Muscle layer of colon (tissue), 2 donors: ENCODE measurements at regions not wholly inside any gene's neighbourhood (a gene's known extent, or its start where the extent isn't known, plus 50 kb on each side); places are given as distances from the start of the nearest gene placed in this dataset.

Experiments used
- H3K27ac ChIP-seq: one replicate; pipeline ENCODE4 v1.7.0; 2013; ENCODE audit warnings: low read depth, mild to moderate bottlenecking, low read length, moderate library complexity
- H3K27me3 ChIP-seq, 2 donors: one replicate each; pipeline ENCODE4 v1.7.0; 2013; ENCODE audit warnings: low read length in 2 of 2, mild to moderate bottlenecking in 2 of 2; ENCODE audit not compliant: insufficient read depth in 2 of 2, control insufficient read depth in 1 of 2
- H3K36me3 ChIP-seq: one replicate; pipeline ENCODE4 v1.7.0; 2013; ENCODE audit warnings: mild to moderate bottlenecking, low read length; ENCODE audit not compliant: insufficient read depth
- H3K4me1 ChIP-seq: one replicate; pipeline ENCODE4 v1.7.0; 2013; ENCODE audit warnings: mild to moderate bottlenecking, low read length; ENCODE audit not compliant: insufficient read depth
- H3K4me3 ChIP-seq, 2 donors: one replicate each; pipeline ENCODE4 v1.7.0; 2013; ENCODE audit warnings: low read length in 2 of 2, low read depth in 1 of 2, mild to moderate bottlenecking in 1 of 2, moderate library complexity in 1 of 2
- H3K9ac ChIP-seq: one replicate; pipeline ENCODE4 v1.7.0; 2013; ENCODE audit warnings: low read length
- H3K9me3 ChIP-seq: one replicate; pipeline ENCODE4 v1.7.0; 2013; ENCODE audit warnings: mild to moderate bottlenecking, low read length
- donor health status: abdominal sarcoma.
- donor health status: Adenocarcinoma of cecum.

DNA sequence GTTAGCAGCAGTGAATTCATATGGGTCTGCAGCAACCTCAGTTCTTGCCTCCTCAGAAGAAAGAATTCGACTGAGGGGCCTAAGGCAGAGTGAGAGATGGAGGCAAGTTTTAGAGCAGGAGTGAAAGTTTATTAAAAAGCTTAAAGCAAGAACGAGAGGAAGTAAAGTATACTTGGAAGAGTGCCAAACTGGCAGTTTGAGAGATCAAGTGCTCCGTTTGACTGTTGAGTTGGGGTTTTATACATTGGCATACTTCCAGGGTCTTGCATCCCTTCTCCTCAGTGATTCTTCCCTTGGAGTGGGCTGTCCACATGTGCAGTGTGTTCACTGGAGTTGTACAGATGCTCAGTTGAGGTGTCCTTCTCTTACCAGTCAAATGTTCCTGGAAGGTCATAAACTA, 203.6 kb downstream of the SPATA31D1 start:
- Histone ChIP-seq H3K9ac (no peak overlapping the region), H3K9me3 (no peaks in the 10 kb centered on the region), H3K27me3 (no peaks in the 10 kb centered on the region), H3K36me3 (no peaks in the 10 kb centered on the region), H3K4me3 (no peak overlapping the region), H3K4me1 (no peaks in the 10 kb centered on the region), H3K27ac (no peak overlapping the region)

DNA sequence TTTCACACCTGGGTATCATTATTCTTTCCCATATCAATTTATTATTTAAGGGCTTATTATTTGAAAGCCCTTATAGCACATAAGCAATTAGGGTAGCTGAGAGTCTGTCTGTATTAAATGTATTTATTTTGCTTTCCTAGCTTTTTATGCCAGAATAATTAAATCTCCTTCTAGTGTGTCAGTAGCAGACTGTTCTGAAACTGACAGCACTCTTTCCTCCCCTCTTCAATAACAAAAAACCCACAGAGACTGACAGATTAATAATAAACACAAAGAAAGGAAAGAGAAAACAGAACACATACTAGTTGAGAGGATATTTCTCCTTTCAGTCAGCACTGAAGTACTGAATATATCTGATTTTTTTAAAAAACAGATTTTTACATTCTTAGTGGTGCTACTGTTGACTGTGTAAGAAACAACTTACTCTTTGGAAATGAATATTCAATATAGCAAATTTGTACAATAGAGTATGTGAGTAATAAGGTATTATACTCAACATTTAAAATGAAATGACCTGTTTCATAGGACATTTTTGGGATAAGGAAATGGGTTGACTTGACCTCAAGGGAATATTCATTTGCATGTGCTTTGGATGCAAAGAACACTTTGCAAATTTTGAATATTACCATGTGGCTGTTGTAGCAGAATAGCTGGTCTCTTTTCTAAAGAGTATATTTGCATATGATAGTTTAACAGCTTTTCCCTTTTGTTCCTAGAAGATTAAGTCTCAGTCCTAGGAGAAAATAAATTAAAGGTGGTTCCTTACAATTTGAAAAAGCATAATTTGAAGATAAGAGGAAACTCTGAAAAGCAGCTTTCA, 208.3 kb downstream of the SPATA31D1 start:
- Histone ChIP-seq H3K27ac (no peak overlapping the region), H3K4me1 (no peaks in the 10 kb centered on the region), H3K27me3 (no peaks in the 10 kb centered on the region), H3K9me3 (no peaks in the 10 kb centered on the region), H3K4me3 (no peak overlapping the region), H3K9ac (no peak overlapping the region), H3K36me3 (no peaks in the 10 kb centered on the region)

DNA sequence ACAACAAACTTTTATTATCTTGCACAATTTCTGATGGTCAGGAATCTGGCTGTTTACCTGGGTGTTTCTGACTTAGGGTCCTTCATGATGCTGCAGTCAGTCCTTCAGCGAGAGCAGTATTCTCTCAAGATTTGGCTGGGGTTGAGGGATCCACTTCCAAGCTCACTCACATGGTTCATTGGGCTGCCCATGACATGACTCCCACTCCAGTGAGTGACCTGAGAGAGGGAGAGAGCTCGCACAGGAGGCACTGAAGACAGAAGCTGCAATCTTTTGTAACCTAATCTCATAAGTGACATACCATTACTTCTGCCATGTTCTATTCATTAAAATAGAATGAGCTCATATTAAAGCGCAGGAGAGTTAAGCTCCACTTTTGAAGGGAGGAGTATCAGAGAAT, 212.6 kb downstream of the SPATA31D1 start:
- Histone ChIP-seq H3K27ac (no peak overlapping the region), H3K36me3 (no peaks in the 10 kb centered on the region), H3K4me1 (no peaks in the 10 kb centered on the region), H3K9ac (no peak overlapping the region), H3K4me3 (no peak overlapping the region), H3K27me3 (no peaks in the 10 kb centered on the region), H3K9me3 (no peaks in the 10 kb centered on the region)

DNA sequence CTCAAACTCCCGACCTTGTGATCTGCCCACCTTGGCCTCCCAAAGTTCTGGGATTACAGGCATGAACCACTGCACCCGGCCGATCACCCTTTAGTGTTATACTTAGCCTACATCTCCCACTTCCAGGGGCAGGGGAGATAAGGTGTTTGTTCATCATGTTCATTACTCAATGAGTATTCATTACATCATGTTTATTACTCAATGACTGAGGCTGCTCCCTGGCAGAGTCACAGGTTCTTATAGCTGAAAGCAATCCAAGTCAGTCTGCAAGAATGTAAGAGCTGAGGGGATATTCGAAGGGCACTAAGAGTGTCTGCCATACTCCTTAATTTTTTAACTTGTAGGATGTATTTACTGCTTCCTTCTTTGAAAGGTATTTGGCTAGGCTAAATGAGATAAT, 214.2 kb downstream of the SPATA31D1 start:
- Histone ChIP-seq H3K9ac (no peak overlapping the region), H3K4me3 (no peak overlapping the region), H3K27me3 (no peaks in the 10 kb centered on the region), H3K27ac (no peak overlapping the region), H3K36me3 (no peaks in the 10 kb centered on the region), H3K4me1 (no peaks in the 10 kb centered on the region), H3K9me3 (no peaks in the 10 kb centered on the region)

DNA sequence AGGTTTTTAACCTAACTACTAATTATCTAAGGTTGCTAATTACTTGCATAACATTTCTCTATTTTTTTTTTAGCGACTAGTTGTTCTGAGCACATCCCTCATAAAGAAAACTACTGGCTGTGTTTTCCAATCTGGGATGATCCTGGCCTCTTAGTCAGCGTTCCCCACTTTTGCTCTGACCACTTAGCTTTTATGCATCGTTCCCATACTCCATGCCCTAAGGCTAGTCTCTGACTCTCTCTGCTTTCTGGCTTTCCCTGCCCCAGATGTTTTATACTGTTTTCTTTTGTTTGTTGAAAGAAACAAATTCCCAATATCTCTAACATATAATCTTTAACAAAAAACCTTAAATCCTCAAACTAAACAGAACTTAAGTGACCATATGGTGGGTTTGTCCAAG, 217.9 kb downstream of the SPATA31D1 start:
- no peaks in the 10 kb centered on the region for H3K9me3 ChIP-seq
- no peaks in the 10 kb centered on the region for H3K36me3 ChIP-seq
- H3K27me3 ChIP-seq, result no peaks in the 10 kb centered on the region

DNA sequence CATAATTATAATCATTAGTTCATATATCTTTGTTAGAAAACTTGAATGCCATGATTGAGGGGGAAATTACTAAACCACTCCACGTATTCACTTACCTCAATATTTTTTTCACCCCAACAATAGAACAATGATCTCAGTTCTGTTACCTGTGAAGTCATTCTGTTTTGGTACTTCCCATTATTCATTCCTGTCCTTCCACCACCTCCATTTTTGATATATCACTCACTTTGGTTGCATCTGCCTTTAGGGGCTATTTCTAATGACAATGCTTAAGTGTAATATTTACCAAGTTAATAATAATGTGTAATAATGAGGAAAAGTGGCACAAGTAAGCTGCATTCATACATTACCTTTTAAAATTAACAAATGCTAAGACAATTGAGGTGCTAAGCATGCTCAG, 218.4 kb downstream of the SPATA31D1 start:
- Histone ChIP-seq H3K36me3 (no peaks in the 10 kb centered on the region), H3K9ac (no peak overlapping the region), H3K27me3 (no peaks in the 10 kb centered on the region), H3K27ac (no peak overlapping the region), H3K4me3 (no peak overlapping the region), H3K9me3 (no peaks in the 10 kb centered on the region), H3K4me1 (no peaks in the 10 kb centered on the region)

More for the DNA sequence above, 217.9 kb downstream of the SPATA31D1 start:
- H3K9ac ChIP-seq, result no peak overlapping the region
- no peak overlapping the region for H3K27ac ChIP-seq
- H3K4me3 ChIP-seq, result no peak overlapping the region
- H3K4me1 ChIP-seq, result no peaks in the 10 kb centered on the region

DNA sequence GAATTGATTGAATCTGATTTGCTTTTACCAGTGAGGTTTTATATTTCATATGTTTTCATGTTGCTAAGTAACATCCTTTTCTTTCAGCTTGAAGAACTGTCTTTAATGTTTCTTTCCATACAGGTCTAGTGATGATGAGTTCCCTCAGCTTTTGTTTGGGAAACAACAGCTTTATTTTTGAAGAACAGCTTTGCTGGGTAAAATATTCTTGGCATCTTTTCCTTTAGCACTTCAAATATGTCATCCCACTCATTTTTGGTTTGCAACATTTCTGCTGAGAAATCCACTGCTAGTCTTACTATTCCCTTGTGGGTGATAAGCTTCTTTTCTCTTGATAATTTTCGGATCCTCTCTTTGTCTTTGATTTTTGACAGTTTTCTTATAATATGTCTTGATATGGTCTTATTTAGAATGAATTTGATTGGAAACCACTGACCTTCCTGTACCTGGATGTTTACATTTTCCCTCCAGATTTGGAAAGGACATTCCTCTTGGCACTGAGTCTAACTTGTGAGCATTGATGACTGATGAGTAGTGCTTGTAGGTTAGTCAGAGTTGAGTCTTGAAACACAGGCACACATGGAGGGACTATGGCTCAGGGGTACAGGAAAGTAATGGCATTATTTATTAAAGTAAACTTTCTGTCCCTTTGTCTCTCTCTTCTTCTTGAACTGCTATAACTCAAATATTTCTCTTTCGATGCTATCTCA, 220.3 kb downstream of the SPATA31D1 start:
- Histone ChIP-seq H3K27ac (no peak overlapping the region), H3K27me3 (no peaks in the 10 kb centered on the region), H3K9ac (no peak overlapping the region), H3K4me1 (no peaks in the 10 kb centered on the region), H3K9me3 (no peaks in the 10 kb centered on the region), H3K4me3 (no peak overlapping the region), H3K36me3 (no peaks in the 10 kb centered on the region)

DNA sequence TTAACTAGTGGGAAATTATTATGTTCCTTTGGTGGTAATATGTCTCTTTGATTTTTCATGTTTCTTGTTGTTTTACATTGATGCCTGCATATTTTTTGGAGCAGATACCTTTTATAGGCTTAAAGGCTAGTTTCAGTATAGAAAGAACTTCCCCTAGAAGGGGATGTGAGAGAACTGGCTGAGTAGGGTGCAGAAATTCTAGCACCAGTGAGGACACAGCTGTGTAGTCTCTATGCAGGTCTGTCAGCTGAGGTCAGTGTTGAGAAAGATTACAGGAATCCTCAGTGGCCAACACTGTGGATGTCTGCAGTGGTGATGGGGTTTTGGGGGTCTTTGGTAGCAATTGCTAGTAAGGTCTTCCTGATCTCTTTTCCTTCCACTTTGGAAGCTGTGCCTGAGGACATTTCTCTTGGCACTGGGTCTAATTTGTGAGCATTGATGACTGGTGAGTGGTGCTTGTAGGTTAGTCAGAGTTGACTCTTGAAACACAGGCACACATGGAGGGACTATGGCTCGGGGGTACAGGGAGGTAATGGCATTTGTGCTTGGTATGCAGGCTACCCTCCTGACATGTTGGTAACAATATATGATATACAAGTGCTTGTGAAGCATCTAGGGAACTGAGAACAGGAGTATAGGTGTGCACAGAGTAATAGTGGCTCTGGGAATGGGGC, 221.4 kb downstream of the SPATA31D1 start:
- Histone ChIP-seq H3K36me3 (no peaks in the 10 kb centered on the region), H3K9ac (no peak overlapping the region), H3K9me3 (no peaks in the 10 kb centered on the region), H3K27me3 (no peaks in the 10 kb centered on the region), H3K4me3 (no peak overlapping the region), H3K4me1 (no peaks in the 10 kb centered on the region), H3K27ac (no peak overlapping the region)

DNA sequence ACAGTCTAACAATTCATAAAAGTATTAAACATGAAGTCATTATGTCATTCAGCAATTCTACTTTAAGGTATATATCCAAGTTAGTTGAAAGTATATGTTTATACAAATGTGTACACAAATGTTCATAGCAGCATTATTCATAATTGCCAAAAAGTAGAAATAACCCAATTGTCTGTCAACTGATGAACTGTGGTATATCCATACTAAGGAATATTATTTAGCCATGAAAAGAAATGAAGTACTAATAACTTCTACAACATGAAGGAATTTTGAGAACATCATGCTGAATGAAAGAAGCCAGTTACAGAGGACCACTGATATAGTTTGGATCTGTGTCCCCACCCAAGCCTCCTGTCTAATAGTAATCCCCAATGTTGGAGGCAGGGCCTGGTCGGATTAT, 224.3 kb downstream of the SPATA31D1 start:
- H3K27ac ChIP-seq, result no peak overlapping the region
- no peak overlapping the region for H3K4me3 ChIP-seq

DNA sequence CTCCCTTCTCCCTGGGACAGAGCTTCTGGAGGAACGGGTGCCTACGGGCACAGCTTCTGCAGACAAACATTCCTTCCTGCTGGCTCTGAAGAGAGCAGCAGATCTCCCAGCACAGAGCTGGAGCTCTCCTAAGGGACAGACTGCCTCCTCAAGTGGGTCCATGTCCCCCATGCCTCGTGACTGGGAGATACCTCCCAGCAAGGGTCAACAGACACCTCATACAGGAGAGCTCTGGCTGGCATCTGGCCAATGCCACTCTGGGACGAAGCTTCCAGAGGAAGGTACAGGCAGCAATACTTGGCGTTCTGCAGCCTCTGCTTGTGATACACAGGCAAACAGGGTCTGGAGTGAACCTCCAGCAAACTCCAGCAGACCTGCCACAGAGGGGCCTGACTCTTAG, 227.9 kb downstream of the SPATA31D1 start:
- H3K4me3 ChIP-seq, result no peak overlapping the region
- H3K4me1 ChIP-seq, result no peaks in the 10 kb centered on the region
- H3K9ac ChIP-seq, result no peak overlapping the region
- no peaks in the 10 kb centered on the region for H3K36me3 ChIP-seq
- H3K27me3 ChIP-seq, result no peaks in the 10 kb centered on the region
- no peak overlapping the region for H3K27ac ChIP-seq
- H3K9me3 ChIP-seq, result no peaks in the 10 kb centered on the region

More for the DNA sequence above, 224.3 kb downstream of the SPATA31D1 start:
- no peaks in the 10 kb centered on the region for H3K4me1 ChIP-seq
- H3K9me3 ChIP-seq, result no peaks in the 10 kb centered on the region
- H3K9ac ChIP-seq, result no peak overlapping the region
- H3K27me3 ChIP-seq, result no peaks in the 10 kb centered on the region
- no peaks in the 10 kb centered on the region for H3K36me3 ChIP-seq

DNA sequence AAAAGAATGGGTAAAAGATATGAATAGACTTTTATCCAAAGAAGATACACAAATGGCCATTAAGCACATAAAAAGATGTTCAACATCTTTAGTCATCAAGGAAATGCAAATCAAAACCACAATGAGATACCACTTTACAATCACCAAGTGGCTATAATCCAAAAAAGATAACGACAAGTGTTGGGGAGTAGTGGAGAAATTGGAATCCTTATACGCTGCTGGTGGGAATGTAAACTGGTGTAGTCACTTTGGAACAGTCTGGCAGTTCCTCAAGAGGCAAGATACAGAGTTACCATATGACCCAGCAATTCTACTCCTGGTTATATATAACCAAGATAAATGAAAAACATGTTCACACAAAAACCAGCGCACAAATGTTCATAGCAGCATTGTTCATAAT, 234.9 kb downstream of the SPATA31D1 start:
- Histone ChIP-seq H3K9ac (no peak overlapping the region), H3K36me3 (no peaks in the 10 kb centered on the region), H3K4me1 (no peaks in the 10 kb centered on the region), H3K4me3 (no peak overlapping the region), H3K27ac (no peak overlapping the region), H3K27me3 (no peaks in the 10 kb centered on the region), H3K9me3 (no peaks in the 10 kb centered on the region)
